ENCODE measurements at regions not wholly inside any gene's neighbourhood (a gene's known extent, or its start where the extent isn't known, plus 50 kb on each side); places are given as distances from the start of the nearest gene placed in this dataset.

DNA sequence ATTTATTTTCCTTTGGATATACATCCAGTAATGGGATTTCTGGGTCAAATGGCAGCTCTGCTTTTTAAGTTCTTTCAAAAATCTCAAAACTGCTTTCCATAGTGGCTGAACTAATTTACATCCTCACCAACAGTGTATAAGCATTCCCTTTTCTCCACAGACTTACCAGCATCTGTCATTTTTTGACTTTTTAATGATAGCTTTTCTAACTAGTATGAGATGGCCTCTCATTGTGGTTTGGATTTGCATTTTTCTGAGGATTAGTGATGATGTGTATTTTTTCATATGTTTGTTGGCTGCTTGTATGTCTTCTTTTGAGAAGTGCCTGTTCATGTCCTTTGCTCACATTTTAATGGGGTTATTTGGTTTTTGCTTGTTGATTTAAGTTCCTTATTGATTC is 90.0 kb upstream of the HMHB1 start:
- Histone ChIP-seq H4K20me1 (ENCODE audit: insufficient read depth) (no peaks in the 10 kb centered on the region), H3K9me3 (ENCODE audit: insufficient read depth, low read depth) (0 out of 2 replicates have a peak, but pooled peaks cover 3% of the 10 kb centered on the region), H2AFZ (no peak overlapping the region), H3F3A (ENCODE audit: insufficient read depth, low read depth) (no peaks in the 10 kb centered on the region), H3K27ac (no peak overlapping the region), H3K36me3 (ENCODE audit: low read depth) (no peaks in the 10 kb centered on the region), H3K4me1 (replicated peaks; ENCODE audit: insufficient read depth) (no peaks in the 10 kb centered on the region), H3K9me2 (ENCODE audit: insufficient read depth) (0 out of 2 replicates have a peak, but pooled peaks cover 3% of the 10 kb centered on the region), H3K4me3 (no peak overlapping the region), H3K79me2 (ENCODE audit: low read depth) (no peaks in the 10 kb centered on the region), H3K27me3 (ENCODE audit: insufficient read depth, low read depth) (no peaks in the 10 kb centered on the region), H3K4me2 (no peak overlapping the region)
- DNase-seq: no peak
- ChIA-PET POLR2A (ENCODE audit: unreplicated experiment) (no interaction called here), CTCF (no interaction called here)
- intact Hi-C loops (cut with micrococcal nuclease; ENCODE audit: unreplicated experiment): no loop called here
- no peak for TF ChIP-seq CTCF (conservative IDR thresholded peaks at IDR 0.05)
- no peak for TF ChIP-seq EZH2 (IDR thresholded peaks at IDR 0.05; ENCODE audit: low read depth)
- no TSS peak for BruUV-seq (replicated peaks)

GRCh38 chr5:143720689-143721088 is 91.3 kb upstream of the HMHB1 start:
- BruUV-seq (replicated peaks): no TSS peak
- CTCF ChIA-PET: no interaction called here
- POLR2A ChIA-PET (ENCODE audit: unreplicated experiment): no interaction called here

GRCh38 chr5:143717400-143717799 is 94.6 kb upstream of the HMHB1 start:
- H3K9me2 ChIP-seq (ENCODE audit: insufficient read depth): no peaks in the 10 kb centered on the region
- H3K36me3 ChIP-seq (ENCODE audit: low read depth): no peaks in the 10 kb centered on the region
- H3K27me3 ChIP-seq (ENCODE audit: insufficient read depth, low read depth): no peaks in the 10 kb centered on the region
- no peaks in the 10 kb centered on the region for H4K20me1 ChIP-seq (ENCODE audit: insufficient read depth)
- no peak overlapping the region for H3K4me2 ChIP-seq
- ChIA-PET CTCF (no interaction called here), POLR2A (ENCODE audit: unreplicated experiment) (no interaction called here)
- BruUV-seq (replicated peaks): no TSS peak
- no peak overlapping the region for H3K27ac ChIP-seq
- no peak overlapping the region for H2AFZ ChIP-seq
- no peaks in the 10 kb centered on the region for H3F3A ChIP-seq (ENCODE audit: insufficient read depth, low read depth)
- TF ChIP-seq CTCF (conservative IDR thresholded peaks at IDR 0.05): no peak
- TF ChIP-seq EZH2 (IDR thresholded peaks at IDR 0.05; ENCODE audit: low read depth): no peak
- 0 out of 2 replicates have a peak, but pooled peaks cover 4% of the 10 kb centered on the region for H3K4me1 ChIP-seq (replicated peaks; ENCODE audit: insufficient read depth)
- no peaks in the 10 kb centered on the region for H3K79me2 ChIP-seq (ENCODE audit: low read depth)
- no peaks in the 10 kb centered on the region for H3K9me3 ChIP-seq (ENCODE audit: insufficient read depth, low read depth)
- intact Hi-C loops (cut with micrococcal nuclease; ENCODE audit: unreplicated experiment): no loop called here
- H3K4me3 ChIP-seq: no peak overlapping the region
- no peak for DNase-seq

More at GRCh38 chr5:143720689-143721088, 91.3 kb upstream of the HMHB1 start:
- DNase-seq: no peak
- H2AFZ ChIP-seq: no peak overlapping the region
- H3K36me3 ChIP-seq (ENCODE audit: low read depth): no peaks in the 10 kb centered on the region
- TF ChIP-seq EZH2 (IDR thresholded peaks at IDR 0.05; ENCODE audit: low read depth) (no peak), CTCF (conservative IDR thresholded peaks at IDR 0.05) (no peak)
- no peak overlapping the region for H3K4me2 ChIP-seq
- 0 out of 2 replicates have a peak, but pooled peaks cover 3% of the 10 kb centered on the region for H3K9me2 ChIP-seq (ENCODE audit: insufficient read depth)
- H3K4me1 ChIP-seq (replicated peaks; ENCODE audit: insufficient read depth): no peaks in the 10 kb centered on the region
- H3K27ac ChIP-seq: no peak overlapping the region
- no peaks in the 10 kb centered on the region for H3K27me3 ChIP-seq (ENCODE audit: insufficient read depth, low read depth)
- no peaks in the 10 kb centered on the region for H3K79me2 ChIP-seq (ENCODE audit: low read depth)
- 0 out of 2 replicates have a peak, but pooled peaks cover 3% of the 10 kb centered on the region for H3K9me3 ChIP-seq (ENCODE audit: insufficient read depth, low read depth)
- no peaks in the 10 kb centered on the region for H4K20me1 ChIP-seq (ENCODE audit: insufficient read depth)
- no peak overlapping the region for H3K4me3 ChIP-seq
- intact Hi-C loops (cut with micrococcal nuclease; ENCODE audit: unreplicated experiment): no loop called here
- H3F3A ChIP-seq (ENCODE audit: insufficient read depth, low read depth): no peaks in the 10 kb centered on the region

Measured in PC-9 (cell line).